HG02884 (cell line): ENCODE measurements at regions not wholly inside any gene's neighbourhood (a gene's known extent, or its start where the extent isn't known, plus 50 kb on each side); places are given as distances from the start of the nearest gene placed in this dataset.
"Not testable (repeated sequence)": the region's sequence is repeated elsewhere in the genome, so short reads cannot be mapped to it uniquely, and the experiment has no call there.

Experiments
- ATAC-seq: cut with Tn5 transposase; IDR thresholded peaks from one replicate; pipeline ENCODE4 v1.9.1; 2021; ENCODE audit warnings: mild to moderate bottlenecking, moderate library complexity; ENCODE audit not compliant: unreplicated experiment

DNA sequence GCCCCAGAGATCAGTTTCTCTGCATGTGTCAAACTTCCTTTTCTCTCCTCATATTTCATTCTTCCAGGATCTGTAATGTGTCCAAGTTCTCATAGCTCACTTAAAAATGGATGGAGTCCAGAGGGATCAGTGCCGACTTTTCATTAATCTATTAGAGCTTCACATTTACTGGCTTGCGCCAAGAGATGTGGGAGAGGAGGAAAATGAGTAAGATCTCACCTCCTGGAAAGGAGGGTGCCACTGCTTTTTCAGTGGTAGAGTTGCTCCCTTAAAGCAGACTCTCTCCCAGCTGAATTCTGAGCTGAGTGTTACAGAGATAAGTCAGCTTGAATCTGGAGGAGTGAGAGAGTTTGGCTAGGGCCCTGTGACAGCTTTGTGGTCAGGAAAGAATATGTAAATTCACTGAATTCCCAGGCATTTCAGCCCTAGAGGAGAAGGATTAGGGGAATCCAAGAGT is 175.9 kb downstream of the SOX4 start:
- no peak for ATAC-seq

DNA sequence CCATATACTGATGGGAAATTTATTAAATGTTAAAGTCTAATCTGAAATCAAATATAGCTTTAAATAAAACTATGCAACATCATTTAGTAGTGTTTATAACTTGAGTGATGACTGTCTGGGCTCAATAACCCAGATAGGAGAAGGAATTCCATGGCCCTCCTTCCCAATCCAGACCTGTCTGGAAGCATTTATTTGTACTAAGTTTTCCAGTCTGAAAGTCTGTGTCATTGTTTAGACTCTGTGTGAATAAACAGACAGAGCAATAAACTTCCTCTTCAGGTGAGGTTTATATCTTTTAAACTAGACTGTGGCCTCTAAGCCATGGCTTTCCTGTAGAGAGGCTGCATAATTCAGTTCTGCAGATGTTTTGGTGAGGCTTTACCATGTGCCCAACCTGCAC is 176.4 kb downstream of the SOX4 start:
- ATAC-seq = no peak

GRCh38 chr6:21771626-21772320 is 178.2 kb downstream of the SOX4 start:
- ATAC-seq = no peak

GRCh38 chr6:21772477-21772876 is 178.9 kb downstream of the SOX4 start:
- no peak for ATAC-seq

DNA sequence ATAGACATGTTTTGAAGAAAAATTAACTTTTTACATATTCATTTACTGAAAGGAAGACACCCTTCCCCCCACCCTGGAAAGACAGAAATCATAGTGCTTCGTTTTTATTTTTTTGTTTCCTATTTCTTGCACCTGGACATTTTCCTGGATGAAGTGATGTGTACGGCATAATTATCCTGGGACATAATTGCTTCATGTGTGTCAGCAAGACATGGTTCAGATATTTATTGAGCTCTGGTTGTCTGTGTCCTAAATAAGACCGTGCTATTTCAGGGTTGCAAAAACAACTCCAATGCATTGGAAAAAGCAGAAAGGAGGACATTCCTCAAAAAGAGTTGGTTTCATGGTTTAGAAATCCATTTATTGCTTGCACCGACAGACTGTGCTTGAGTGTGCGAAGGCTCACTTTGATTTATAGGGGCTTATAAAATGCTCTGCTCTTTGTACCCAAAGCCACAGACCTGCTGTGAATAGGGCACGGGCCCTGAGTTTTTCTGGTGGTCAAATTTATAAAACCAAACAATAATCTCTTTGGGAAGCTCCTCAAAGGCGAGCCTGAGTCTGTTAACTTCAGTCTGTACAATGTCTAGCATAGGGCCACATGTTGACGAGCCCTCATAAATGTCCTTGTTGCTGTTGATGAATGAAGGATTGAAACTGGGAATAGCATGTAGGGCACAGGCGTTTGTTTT is 179.5 kb downstream of the SOX4 start:
- ATAC-seq = no peak

DNA sequence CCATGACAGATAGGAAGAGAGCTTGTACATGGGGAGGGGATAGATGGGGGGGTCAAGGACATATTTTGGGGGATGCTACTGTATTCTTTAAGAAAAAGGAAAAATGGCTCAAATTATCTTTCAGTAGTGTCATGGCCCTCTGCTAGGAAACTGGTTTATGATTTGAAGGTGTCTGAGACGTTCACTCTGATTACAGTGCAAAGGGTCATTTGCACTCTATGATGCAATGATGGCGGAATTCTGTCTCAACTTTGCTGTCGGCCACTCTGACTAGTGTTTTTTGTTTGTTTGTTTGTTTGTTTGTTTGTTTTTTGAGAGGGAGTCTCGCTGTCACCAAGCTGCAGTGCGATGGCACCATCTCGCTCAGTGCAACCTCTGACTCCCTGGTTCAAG is 180.0 kb downstream of the SOX4 start:
- no peak for ATAC-seq

- ATAC-seq = no peak
Measured at GRCh38 chr6:21777846-21778245, 184.3 kb downstream of the SOX4 start.

DNA sequence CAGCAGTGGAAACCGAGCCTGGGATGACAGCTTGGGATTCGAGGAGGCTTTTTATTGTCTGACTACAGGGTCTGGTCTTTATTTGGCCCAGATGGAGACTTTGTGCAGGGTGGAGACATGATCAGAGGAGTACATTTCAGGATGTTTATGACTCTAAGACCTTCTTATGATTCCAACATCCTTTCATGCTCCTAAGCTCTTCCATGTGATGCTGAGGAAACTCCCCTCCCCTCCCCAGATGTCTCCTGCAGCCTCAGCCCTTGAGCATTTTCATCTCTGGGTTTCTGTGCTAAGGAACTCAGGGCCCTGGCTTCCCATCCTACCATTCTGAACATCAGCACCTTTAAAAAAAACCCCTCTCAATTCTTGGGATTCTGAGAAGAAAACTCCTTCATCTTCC is 186.6 kb downstream of the SOX4 start:
- ATAC-seq = no peak

- ATAC-seq = no peak
Measured at GRCh38 chr6:21780679-21781078, 187.1 kb downstream of the SOX4 start.

DNA sequence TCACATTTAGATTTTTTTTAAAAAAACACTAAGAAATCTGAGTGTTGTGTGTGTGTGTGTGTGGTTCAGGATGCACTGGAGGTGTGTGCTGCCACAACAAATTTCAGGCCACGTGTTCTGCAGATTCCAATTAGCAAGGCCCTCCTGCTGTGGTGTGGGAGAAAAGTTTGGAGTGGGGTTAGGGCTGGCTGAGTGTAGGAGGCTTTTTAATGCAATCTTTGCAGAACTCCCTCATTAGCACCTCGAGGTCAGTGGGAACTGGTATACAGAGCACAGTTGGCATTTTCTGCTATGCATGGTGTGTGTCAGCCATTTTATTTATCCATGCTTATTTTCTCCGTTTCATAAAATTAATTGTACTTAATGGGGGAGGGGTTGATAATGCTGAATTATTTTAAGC is 187.6 kb downstream of the SOX4 start:
- no peak for ATAC-seq

DNA sequence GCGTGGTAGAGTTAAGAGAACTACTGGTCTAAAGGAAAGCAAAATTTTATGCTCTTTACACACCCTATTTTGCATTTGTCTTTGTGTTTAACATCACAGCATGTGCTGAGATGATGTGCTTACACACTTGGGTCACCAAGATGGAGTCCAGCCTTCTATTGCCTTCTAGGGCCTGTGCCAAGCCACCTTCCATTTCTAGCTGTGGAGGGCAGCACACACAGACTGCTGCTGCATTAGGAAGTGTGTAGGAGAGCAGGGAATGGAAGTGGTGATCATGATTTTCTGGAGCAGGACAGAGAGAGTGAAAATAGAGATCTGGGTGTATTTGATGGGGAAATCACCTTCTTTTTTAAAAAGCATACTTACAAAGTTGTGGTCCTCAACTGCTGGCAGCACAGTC is 191.6 kb downstream of the SOX4 start:
- no peak for ATAC-seq

DNA sequence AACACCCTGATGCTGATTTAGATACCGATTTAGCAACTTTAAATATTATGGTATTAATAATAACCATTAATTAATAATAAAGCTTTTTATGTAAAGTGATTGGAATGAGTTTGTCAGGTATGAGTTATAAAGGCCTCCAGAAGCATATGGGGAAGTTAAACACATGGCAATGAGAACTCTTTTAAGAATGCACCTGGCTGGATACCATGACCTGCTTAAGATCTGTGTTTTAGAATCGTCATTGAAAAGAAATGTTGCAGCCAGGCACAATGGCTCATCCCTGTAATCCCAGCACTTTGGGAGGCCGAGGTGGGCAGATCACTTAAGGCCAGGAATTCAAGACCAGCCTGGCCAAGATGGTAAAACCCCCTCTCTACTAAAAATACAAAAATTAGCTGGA is 197.5 kb downstream of the SOX4 start:
- no peak for ATAC-seq

GRCh38 chr6:21791581-21791980 is 198.0 kb downstream of the SOX4 start:
- ATAC-seq = no peak

GRCh38 chr6:21792177-21792576 is 198.6 kb downstream of the SOX4 start:
- no peak for ATAC-seq

DNA sequence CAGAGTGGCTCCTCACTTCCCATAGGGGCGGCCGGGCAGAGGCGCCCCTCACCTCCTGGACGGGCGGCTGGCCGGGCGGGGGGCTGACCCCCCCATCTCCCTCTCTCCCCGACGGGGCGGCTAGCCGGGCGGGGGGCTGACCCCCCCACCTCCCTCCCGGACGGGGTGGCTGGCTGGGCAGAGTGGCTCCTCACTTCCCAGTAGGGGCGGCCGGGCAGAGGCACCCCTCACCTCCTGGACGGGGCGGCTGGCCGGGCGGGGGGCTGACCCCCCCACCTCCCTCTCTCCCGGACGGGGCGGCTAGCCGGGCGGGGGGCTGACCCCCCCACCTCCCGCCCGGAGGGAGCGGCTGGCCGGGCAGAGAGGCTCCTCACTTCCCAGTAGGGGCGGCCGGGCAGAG is 203.4 kb downstream of the SOX4 start:
- not testable (repeated sequence) for ATAC-seq

DNA sequence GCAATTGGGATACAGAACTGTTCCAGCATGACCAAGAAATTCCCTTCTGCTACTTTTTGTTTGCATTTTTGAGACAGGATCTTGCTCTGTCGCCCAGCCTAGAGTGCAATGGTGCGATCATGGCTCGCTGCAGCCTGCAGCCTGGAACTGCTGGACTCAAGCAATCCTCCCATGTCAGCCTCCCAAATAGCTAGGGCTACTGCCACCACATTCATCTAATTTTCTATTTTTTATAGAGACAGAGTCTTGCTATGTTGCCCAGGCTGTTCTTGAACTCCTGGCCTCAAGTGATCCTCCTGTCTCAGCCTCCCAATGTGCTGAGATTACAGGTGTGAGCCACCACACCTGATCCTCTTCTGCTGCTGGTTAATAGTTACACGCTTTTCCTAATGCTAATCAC is 204.9 kb downstream of the SOX4 start:
- no peak for ATAC-seq

- no peak for ATAC-seq
Measured at GRCh38 chr6:21800330-21800729, 206.8 kb downstream of the SOX4 start.

GRCh38 chr6:21800948-21801438 is 207.4 kb downstream of the SOX4 start:
- no peak for ATAC-seq

GRCh38 chr6:21801446-21802174 is 208.1 kb downstream of the SOX4 start:
- no peak for ATAC-seq

GRCh38 chr6:21802175-21802822 is 208.7 kb downstream of the SOX4 start:
- ATAC-seq = no peak

DNA sequence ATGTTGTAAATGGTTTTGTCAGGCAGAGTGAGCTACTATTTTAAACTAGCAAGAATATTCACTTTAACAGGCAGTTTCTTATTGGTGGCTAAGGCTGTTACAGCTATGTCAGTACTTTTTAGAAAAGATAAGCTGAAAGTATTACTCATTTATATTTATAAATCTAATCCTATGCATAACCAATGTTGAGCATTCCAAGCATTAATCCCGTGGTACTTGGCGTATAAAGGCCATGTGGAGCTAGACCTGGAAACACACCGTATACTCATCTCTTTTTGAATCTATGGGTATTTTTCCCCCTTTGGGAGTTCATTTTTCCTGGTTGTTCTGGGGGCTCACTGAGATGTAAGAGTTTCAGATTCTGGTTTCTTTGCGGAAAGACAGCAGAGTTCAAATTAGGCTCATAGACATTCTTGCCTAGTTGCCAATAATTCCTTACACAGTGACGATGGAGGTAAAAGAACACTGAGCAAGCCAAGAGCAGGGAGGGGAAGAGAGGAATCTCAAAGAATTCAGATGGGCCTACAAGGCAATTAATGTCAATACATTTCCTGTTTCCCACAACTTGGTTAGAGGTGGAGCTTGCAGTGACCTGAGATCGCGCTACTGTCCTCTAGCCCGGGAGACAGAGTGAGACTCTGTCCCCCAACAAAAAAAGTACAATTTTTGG is 211.5 kb downstream of the SOX4 start:
- no peak for ATAC-seq
